H1 (cell line): ENCODE measurements at regions not wholly inside any gene's neighbourhood (a gene's known extent, or its start where the extent isn't known, plus 50 kb on each side); places are given as distances from the start of the nearest gene placed in this dataset.

Experiments used
- CTCF ChIA-PET: fragments of 300-600 bp; sonication (Branson Sonifier 250); formaldehyde crosslinking; loops from one replicate; lab custom pipeline; 2021; ENCODE audit not compliant: partially characterized antibody; lab: Charles Lee
- POLR2A ChIA-PET: fragments of 300-600 bp; sonication (Branson Sonifier 250); formaldehyde crosslinking; loops from one replicate; lab custom pipeline; 2021; ENCODE audit warnings: inconsistent platforms; ENCODE audit not compliant: partially characterized antibody; lab: Charles Lee
- DNase-seq, 2 experiments: peaks; one replicate each; pipeline versions ENCODE4 v3.0.0 to v3.0.0-alpha.2; 2010 to 2022; ENCODE audit warnings: low spot score in 2 of 2, low read depth in 1 of 2, mixed read lengths in 1 of 2
- FAIRE-seq: peaks from 2 replicates; lab custom pipeline; 2011; peaks lifted over from hg19 to GRCh38; lab: Jason Lieb, UNC
- H2AFZ ChIP-seq: 2 replicates; pipeline ENCODE4 v1.8.1; 2012; ENCODE audit warnings: low read length, inconsistent platforms
- H2AK5ac ChIP-seq: 2 replicates; pipeline ENCODE4 v1.6.1; 2013; ENCODE audit warnings: low read depth, low read length
- H2BK120ac ChIP-seq: replicated peaks from 2 replicates; pipeline ENCODE3; 2013; ENCODE audit warnings: low read depth, low read length, inconsistent platforms
- H2BK12ac ChIP-seq: 2 replicates; pipeline ENCODE4 v1.6.1; 2013; ENCODE audit warnings: low read depth, low read length
- H2BK15ac ChIP-seq: 2 replicates; pipeline ENCODE4 v1.6.1; 2013; ENCODE audit warnings: low read length
- H2BK20ac ChIP-seq: 2 replicates; pipeline ENCODE4 v1.6.1; 2013; ENCODE audit warnings: low read length
- H2BK5ac ChIP-seq: 2 replicates; pipeline ENCODE4 v1.6.1; 2013; ENCODE audit warnings: low read depth, low read length
- H3K14ac ChIP-seq: 2 replicates; pipeline ENCODE4 v1.6.1; 2013; ENCODE audit warnings: inconsistent platforms; ENCODE audit not compliant: insufficient read length
- H3K18ac ChIP-seq: 2 replicates; pipeline ENCODE4 v1.6.1; 2013; ENCODE audit warnings: low read length; ENCODE audit errors: extremely low read depth
- H3K23ac ChIP-seq: 2 replicates; pipeline ENCODE4 v1.6.1; 2013; ENCODE audit warnings: inconsistent platforms; ENCODE audit not compliant: insufficient read length
- H3K23me2 ChIP-seq: 2 replicates; pipeline ENCODE4 v1.6.1; 2013; ENCODE audit warnings: low read depth, low read length
- H3K27ac ChIP-seq: 2 replicates; pipeline ENCODE4 v1.6.1; 2011; ENCODE audit warnings: low read depth, low read length, inconsistent platforms
- H3K27me3 ChIP-seq, 4 experiments: replicated peaks in 1 of 4; 1 replicate in 1 of 4; 2 replicates in 3 of 4; pipeline versions ENCODE4 v1.6.1 to v1.8.1; 2011 to 2013; ENCODE audit warnings: low read length in 3 of 4, mild to moderate bottlenecking in 3 of 4, inconsistent platforms in 2 of 4, mixed read lengths in 2 of 4, moderate library complexity in 1 of 4; ENCODE audit not compliant: control insufficient read depth in 3 of 4, insufficient read depth in 3 of 4; ENCODE audit errors: extremely low read depth in 1 of 4
- H3K36me3 ChIP-seq, 4 experiments: 2 replicates each; pipeline versions ENCODE4 v1.6.1 to v1.8.1; 2011 to 2013; ENCODE audit warnings: mild to moderate bottlenecking in 4 of 4, low read length in 3 of 4, moderate library complexity in 2 of 4, control low read depth in 1 of 4, inconsistent platforms in 1 of 4; ENCODE audit not compliant: insufficient read depth in 4 of 4, control insufficient read depth in 2 of 4
- H3K4ac ChIP-seq: replicated peaks from 2 replicates; pipeline ENCODE3; 2013; ENCODE audit warnings: low read length, low read depth, mixed read lengths, inconsistent platforms; ENCODE audit not compliant: insufficient read length
- H3K4me1 ChIP-seq, 4 experiments: replicated peaks in 1 of 4; 1 replicate in 1 of 4; 2 replicates in 3 of 4; pipeline versions ENCODE4 v1.6.1 to v1.8.1; 2011 to 2013; ENCODE audit warnings: low read length in 3 of 4, inconsistent platforms in 2 of 4, mixed read lengths in 1 of 4; ENCODE audit not compliant: insufficient read depth in 4 of 4, control insufficient read depth in 3 of 4
- H3K4me2 ChIP-seq, 2 experiments: 2 replicates each; pipeline versions ENCODE4 v1.6.1 to v1.8.1; 2011 to 2013; ENCODE audit warnings: low read depth in 2 of 2, low read length in 2 of 2, control low read depth in 1 of 2, inconsistent platforms in 1 of 2, mild to moderate bottlenecking in 1 of 2; ENCODE audit not compliant: insufficient read depth in 1 of 2
- H3K4me3 ChIP-seq, 4 experiments: fragments of 200-600, 300-600 bp in 1 of 4; sonication (generic), shearing (Covaris generic), sonication (Bioruptor Twin) in 1 of 4; 2 replicates each; pipeline versions ENCODE4 v1.5.1 to v1.8.1; 2011 to 2016; ENCODE audit warnings: low read length in 4 of 4, low read depth in 3 of 4, control low read depth in 2 of 4, inconsistent platforms in 2 of 4, mild to moderate bottlenecking in 2 of 4, mixed read lengths in 1 of 4, moderate library complexity in 1 of 4; ENCODE audit not compliant: insufficient read depth in 2 of 4; ENCODE audit errors: extremely low read depth in 1 of 4
- H3K56ac ChIP-seq: replicated peaks from 2 replicates; pipeline ENCODE3; 2013; ENCODE audit warnings: low read depth, mild to moderate bottlenecking, mixed read lengths, low read length, inconsistent platforms; ENCODE audit not compliant: insufficient read length
- H3K79me1 ChIP-seq: 2 replicates; pipeline ENCODE4 v1.6.1; 2013; ENCODE audit warnings: low read depth, low read length, control low read depth
- H3K79me2 ChIP-seq, 2 experiments: 2 replicates each; pipeline versions ENCODE4 v1.6.1 to v1.8.1; 2012 to 2013; ENCODE audit warnings: low read length in 2 of 2, mild to moderate bottlenecking in 2 of 2, inconsistent platforms in 1 of 2; ENCODE audit not compliant: insufficient read depth in 2 of 2, control insufficient read depth in 1 of 2
- H3K9ac ChIP-seq, 4 experiments: replicated peaks in 1 of 4; 1 replicate in 1 of 4; 2 replicates in 3 of 4; pipeline versions ENCODE4 v1.6.1 to v1.8.1; 2011 to 2013; ENCODE audit warnings: low read depth in 3 of 4, low read length in 3 of 4, control low read depth in 2 of 4, mild to moderate bottlenecking in 2 of 4, moderate library complexity in 2 of 4, inconsistent platforms in 1 of 4; ENCODE audit errors: extremely low read depth in 1 of 4
- H3K9me3 ChIP-seq, 2 experiments: 2 replicates each; pipeline versions ENCODE4 v1.6.1 to v1.8.1; 2012 to 2013; ENCODE audit warnings: mild to moderate bottlenecking in 2 of 2, moderate library complexity in 2 of 2, control low read depth in 1 of 2, inconsistent platforms in 1 of 2, low read depth in 1 of 2, low read length in 1 of 2, mixed read lengths in 1 of 2; ENCODE audit not compliant: insufficient read depth in 2 of 2
- H4K20me1 ChIP-seq, 2 experiments: replicated peaks in 1 of 2; 2 replicates each; pipeline versions ENCODE3 to v1.8.1; 2011 to 2013; ENCODE audit warnings: inconsistent platforms in 2 of 2, low read length in 2 of 2, mild to moderate bottlenecking in 1 of 2; ENCODE audit not compliant: insufficient read depth in 2 of 2, control insufficient read depth in 1 of 2
- H4K5ac ChIP-seq: 2 replicates; pipeline ENCODE4 v1.6.1; 2013; ENCODE audit warnings: low read length, low read depth, mixed read lengths, inconsistent platforms; ENCODE audit not compliant: insufficient read length
- H4K8ac ChIP-seq: 2 replicates; pipeline ENCODE4 v1.8.0; 2013; ENCODE audit warnings: mild to moderate bottlenecking, moderate library complexity, low read length, inconsistent platforms; ENCODE audit not compliant: insufficient read depth; ENCODE audit errors: extremely low read depth
- H4K91ac ChIP-seq: replicated peaks from 2 replicates; pipeline ENCODE3; 2013; ENCODE audit warnings: low read length, mixed read lengths, inconsistent platforms; ENCODE audit not compliant: insufficient read length
- ASH2L ChIP-seq: fragments of 200-600, 300-600 bp; sonication (generic); IDR thresholded peaks from one replicate; pipeline ENCODE4 v1.7.1; 2017; ENCODE audit warnings: low read length
- ATF2 ChIP-seq: IDR thresholded peaks from 2 replicates; pipeline ENCODE4 v1.6.1; 2012; ENCODE audit warnings: low read length, inconsistent platforms
- CBX5 ChIP-seq: fragments of 300-800, 300-1000 bp; sonication (generic); IDR thresholded peaks from 2 replicates; pipeline ENCODE4 v1.7.1; 2016; ENCODE audit warnings: antibody characterized with exemption, low read length, low read depth
- CHD2 ChIP-seq: IDR thresholded peaks from 2 replicates; pipeline ENCODE4 v1.6.1; 2012; ENCODE audit warnings: low read length, improper control_type of control experiment
- EGR1 ChIP-seq: IDR thresholded peaks from 2 replicates; pipeline ENCODE4 v1.6.1; 2011; ENCODE audit warnings: low read depth, low read length, borderline replicate concordance
- EP300 ChIP-seq, 2 experiments: IDR thresholded peaks; 1 replicate in 1 of 2; 2 replicates in 1 of 2; pipeline ENCODE4 v1.6.1; 2011 to 2012; ENCODE audit warnings: low read depth in 2 of 2, low read length in 2 of 2, mild to moderate bottlenecking in 2 of 2, borderline replicate concordance in 1 of 2, inconsistent platforms in 1 of 2, moderate library complexity in 1 of 2
- KDM5A ChIP-seq: fragments of 200-600 bp; IDR thresholded peaks from 2 replicates; pipeline ENCODE4 v1.7.1; 2012; ENCODE audit warnings: mild to moderate bottlenecking, low read length, inconsistent platforms, mixed read lengths
- RBBP5 ChIP-seq: IDR thresholded peaks from 2 replicates; pipeline ENCODE4 v1.7.1; 2012; ENCODE audit warnings: low read depth, mild to moderate bottlenecking, inconsistent platforms, low read length, moderate library complexity, borderline replicate concordance
- TEAD4 ChIP-seq: IDR thresholded peaks from 2 replicates; pipeline ENCODE4 v1.6.1; 2012; ENCODE audit warnings: low read depth, low read length, inconsistent platforms, mixed read lengths
- WGBS, 2 experiments: shearing (Covaris generic) in 1 of 2; methylation state at CpG; one replicate each; pipeline versions ENCODE4 v1.1.6 to v1.1.7; 2013 to 2015; ENCODE audit warnings: low lambda C conversion rate in 2 of 2, mixed read lengths in 2 of 2, inconsistent platforms in 1 of 2, low coverage in 1 of 2, missing lambda C conversion rate in 1 of 2; ENCODE audit not compliant: insufficient replicate concordance in 2 of 2, insufficient coverage in 1 of 2, insufficient read length in 1 of 2; ENCODE audit errors: extremely low coverage in 1 of 2, missing lambda C conversion rate in 1 of 2; 5-methylcytosine and 5-hydroxymethylcytosine counted together
- TF ChIP-seq, protein P1 (sequence below): IDR thresholded peaks from 2 replicates; pipeline ENCODE4 v1.6.1; 2011; ENCODE audit warnings: low read length, improper control_type of control experiment

DNA sequence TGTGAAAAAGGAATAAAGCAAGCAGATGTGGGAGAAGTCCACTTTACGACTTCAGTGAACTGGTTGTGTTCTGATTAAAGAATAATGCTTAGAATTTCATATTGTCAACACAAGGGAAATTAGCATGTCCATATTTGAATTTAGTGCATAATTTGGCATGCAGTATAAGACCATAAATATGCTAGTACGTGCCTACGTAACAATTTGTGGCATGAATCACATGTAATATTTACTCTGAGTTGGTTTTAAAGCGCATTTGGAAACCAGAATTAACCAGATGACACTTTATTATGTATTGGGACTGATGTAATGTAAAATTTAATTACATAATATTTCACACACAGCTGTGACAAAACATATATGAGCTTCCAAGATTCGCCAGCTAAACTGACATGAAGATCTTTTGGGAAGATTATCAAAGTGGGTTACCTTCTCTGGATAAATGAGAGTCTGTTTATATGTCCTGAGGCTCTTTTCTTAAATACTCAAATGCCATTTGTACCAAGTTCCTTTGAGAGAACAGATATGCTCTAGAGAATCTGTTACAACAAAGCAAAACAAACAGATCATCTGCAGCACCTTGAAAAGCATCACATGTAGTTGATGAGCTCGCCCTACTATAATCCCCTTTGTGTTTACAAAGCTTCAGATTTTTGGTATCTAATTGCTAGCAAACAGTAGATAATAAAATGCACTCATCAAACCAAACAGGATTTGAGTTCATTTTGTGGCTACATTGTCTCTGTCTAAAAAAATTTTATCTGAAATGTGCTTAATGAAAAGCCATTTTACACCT lies 1468.6 kb downstream of the CDH11 start:
- H2AK5ac ChIP-seq = no peak overlapping the region
- no peaks in the 10 kb centered on the region for H3K27me3 ChIP-seq
- POLR2A ChIA-PET = no interaction called here
- no peak overlapping the region for H4K91ac ChIP-seq
- 93% methylated on average over 6 of the region's 6 CpGs; no CpG with 5 or more reads in 1 of the 2 experiments for WGBS, 2 experiments
- H3K4me2 ChIP-seq = no peak overlapping the region
- FAIRE-seq (no peak), DNase-seq (no peak)
- H3K4me3 ChIP-seq = no peak overlapping the region
- H3K14ac ChIP-seq = no peak overlapping the region
- no peak overlapping the region for H3K56ac ChIP-seq
- H4K20me1 ChIP-seq = no peaks in the 10 kb centered on the region
- no peak overlapping the region for H2BK12ac ChIP-seq
- H3K9me3 ChIP-seq = no peaks in the 10 kb centered on the region; a peak in 1 of 4 replicates
- H3K23me2 ChIP-seq = no peaks in the 10 kb centered on the region
- H4K8ac ChIP-seq = no peak overlapping the region
- no peak overlapping the region for H2BK120ac ChIP-seq
- no peak overlapping the region for H3K23ac ChIP-seq
- H2BK15ac ChIP-seq = no peak overlapping the region
- no peak overlapping the region for H2BK20ac ChIP-seq
- H3K18ac ChIP-seq = no peak overlapping the region
- H2BK5ac ChIP-seq = no peak overlapping the region
- no peak overlapping the region for H3K4ac ChIP-seq
- no peaks in the 10 kb centered on the region for H3K79me1 ChIP-seq
- no peak overlapping the region for H3K9ac ChIP-seq
- CTCF ChIA-PET = interaction anchor here (1.2 kb wide), 1 partner anchor 26 kb away, joined by 3 read pairs; no protein-coding TSS in a partner anchor
- no peak overlapping the region for H3K27ac ChIP-seq
- no peaks in the 10 kb centered on the region for H3K79me2 ChIP-seq
- no peak overlapping the region for H2AFZ ChIP-seq
- H3K36me3 ChIP-seq = no peaks in the 10 kb centered on the region
- no peaks in the 10 kb centered on the region; a peak in 2 of 7 replicates for H3K4me1 ChIP-seq
- no peak overlapping the region for H4K5ac ChIP-seq
- no peak for TF ChIP-seq KDM5A
- no peak for TF ChIP-seq CHD2
- TF ChIP-seq, protein P1, sequence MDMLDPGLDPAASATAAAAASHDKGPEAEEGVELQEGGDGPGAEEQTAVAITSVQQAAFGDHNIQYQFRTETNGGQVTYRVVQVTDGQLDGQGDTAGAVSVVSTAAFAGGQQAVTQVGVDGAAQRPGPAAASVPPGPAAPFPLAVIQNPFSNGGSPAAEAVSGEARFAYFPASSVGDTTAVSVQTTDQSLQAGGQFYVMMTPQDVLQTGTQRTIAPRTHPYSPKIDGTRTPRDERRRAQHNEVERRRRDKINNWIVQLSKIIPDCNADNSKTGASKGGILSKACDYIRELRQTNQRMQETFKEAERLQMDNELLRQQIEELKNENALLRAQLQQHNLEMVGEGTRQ = no peak
- no peak for TF ChIP-seq ATF2
- TF ChIP-seq EGR1 = no peak
- TF ChIP-seq TEAD4 = no peak
- TF ChIP-seq RBBP5 = no peak
- TF ChIP-seq EP300 (IDR thresholded peaks at IDR 0.05; ENCODE audit: borderline replicate concordance in 1 of 2, low read depth in 2 of 2, low read length in 2 of 2) = no peak
- no peak for TF ChIP-seq ASH2L
- no peak for TF ChIP-seq CBX5
